NAMALWA (cell line): ENCODE measurements at regions not wholly inside any gene's neighbourhood (a gene's known extent, or its start where the extent isn't known, plus 50 kb on each side); places are given as distances from the start of the nearest gene placed in this dataset.
"Not testable (repeated sequence)": the region's sequence is repeated elsewhere in the genome, so short reads cannot be mapped to it uniquely, and the experiment has no call there.

Experiments used
- DNase-seq: peaks from one replicate; pipeline ENCODE4 v3.0.0-alpha.2; 2015; ENCODE audit warnings: low spot score

DNA sequence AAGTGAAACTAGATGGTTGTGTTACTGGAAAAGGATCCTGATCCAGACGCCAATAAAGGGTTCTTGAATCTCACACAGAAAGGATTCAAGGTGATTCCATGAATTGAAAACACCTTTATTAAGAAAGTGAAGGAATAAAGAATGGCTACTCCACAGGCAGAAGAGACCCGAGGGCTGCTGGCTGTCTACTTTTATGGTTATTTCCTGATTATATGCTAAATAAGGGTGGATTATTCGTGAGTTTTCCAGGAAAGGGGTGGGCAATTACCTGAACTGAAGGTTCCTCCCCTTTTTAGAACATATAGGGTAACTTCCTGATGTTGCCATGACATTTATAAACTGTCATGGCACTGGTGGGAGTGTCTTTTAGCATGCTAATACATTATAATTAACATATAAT is 50.9 kb upstream of the WARS2 start:
- no peak for DNase-seq

- no peak for DNase-seq
These were observed 63.9 kb upstream of the WARS2 start for GRCh38 chr1:119204197-119204960.

DNA sequence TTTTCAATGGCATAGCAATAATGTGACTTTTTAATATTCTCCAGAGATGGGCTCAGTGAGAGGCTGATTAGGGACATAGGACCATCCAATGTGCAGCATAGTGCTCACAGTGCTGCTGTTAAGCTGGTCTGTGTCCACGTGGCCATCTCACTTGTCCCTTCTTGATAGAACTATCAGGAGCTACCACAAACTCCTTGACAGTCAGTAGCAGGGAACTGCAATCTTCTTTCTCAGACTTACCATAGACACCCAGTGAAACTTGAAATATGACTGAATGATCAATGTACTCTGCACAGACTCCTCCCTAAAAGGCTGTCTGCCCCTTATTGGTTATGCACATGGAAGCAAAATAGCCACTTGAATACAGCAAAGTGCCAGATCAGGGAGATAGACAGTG is 64.5 kb upstream of the WARS2 start:
- DNase-seq = no peak

GRCh38 chr1:119209061-119209460 is 68.6 kb upstream of the WARS2 start:
- DNase-seq = no peak

- no peak for DNase-seq
These were observed 69.3 kb upstream of the WARS2 start for GRCh38 chr1:119209596-119210295.

DNA sequence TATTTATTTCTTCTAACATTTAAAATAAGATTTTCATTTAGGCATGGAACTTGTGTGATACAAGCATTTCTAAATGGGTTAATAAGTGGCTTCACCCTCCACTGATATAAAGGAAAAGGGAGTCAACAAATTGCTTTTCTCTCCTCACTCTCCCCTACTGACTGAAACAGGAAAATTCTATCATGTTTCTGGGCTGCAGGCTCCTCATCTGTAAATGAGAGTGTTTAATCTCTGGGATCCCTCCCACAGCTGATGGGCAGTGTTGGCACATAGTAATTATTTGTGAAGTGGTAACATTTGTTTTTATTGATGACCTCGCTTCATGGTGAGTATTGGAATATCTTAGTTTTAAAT is 69.8 kb upstream of the WARS2 start:
- DNase-seq = no peak

- not testable (repeated sequence) for DNase-seq
These were observed 72.8 kb upstream of the WARS2 start for GRCh38 chr1:119213213-119213612.

GRCh38 chr1:119214961-119215360 is 74.5 kb upstream of the WARS2 start:
- DNase-seq = not testable (repeated sequence)

- no peak for DNase-seq
These were observed 76.9 kb upstream of the WARS2 start for GRCh38 chr1:119217309-119217828.

GRCh38 chr1:119219711-119220110 is 79.3 kb upstream of the WARS2 start:
- no peak for DNase-seq

DNA sequence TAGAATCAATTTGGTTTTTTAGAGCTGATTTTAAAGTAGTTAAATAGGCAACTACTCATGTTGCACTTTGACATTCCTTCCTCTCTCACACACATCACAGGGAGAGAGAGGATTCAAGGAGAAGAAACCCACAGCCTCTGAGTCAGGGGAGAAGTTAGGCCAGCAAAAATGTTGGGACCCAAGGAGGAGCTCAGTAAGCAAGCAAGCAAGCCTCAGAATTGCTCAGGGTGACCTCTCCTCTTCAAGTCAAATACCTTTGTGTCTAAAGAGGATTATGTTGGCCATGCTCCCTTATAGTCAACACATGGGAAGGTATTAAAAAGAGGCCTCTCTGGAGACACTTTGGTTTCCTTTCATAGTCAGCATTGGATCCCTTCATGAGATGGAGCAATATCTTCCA is 80.5 kb upstream of the WARS2 start:
- DNase-seq = no peak

DNA sequence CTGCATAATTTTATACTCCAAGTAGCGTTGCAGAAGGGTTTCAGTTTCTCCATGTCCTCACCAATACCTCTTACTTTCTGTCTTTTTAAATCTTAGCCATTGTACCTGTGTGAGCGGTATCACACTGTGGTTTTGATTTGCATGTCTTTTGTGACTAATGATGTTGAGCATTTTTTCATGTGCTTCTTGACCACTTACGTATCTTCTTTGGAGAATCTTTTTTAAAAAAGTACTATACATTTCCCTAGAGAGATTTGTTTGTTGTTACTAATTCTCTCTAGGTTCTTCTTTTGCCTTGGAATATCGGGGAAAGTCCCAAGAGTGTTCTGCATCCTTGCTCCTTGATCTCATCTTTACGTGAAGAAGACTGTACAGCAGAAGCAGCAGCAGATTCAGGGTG is 81.8 kb upstream of the WARS2 start:
- no peak for DNase-seq

GRCh38 chr1:119225265-119225664 is 84.8 kb upstream of the WARS2 start:
- no peak for DNase-seq

- DNase-seq = no peak
These were observed 85.4 kb upstream of the WARS2 start for GRCh38 chr1:119225831-119226230.

DNA sequence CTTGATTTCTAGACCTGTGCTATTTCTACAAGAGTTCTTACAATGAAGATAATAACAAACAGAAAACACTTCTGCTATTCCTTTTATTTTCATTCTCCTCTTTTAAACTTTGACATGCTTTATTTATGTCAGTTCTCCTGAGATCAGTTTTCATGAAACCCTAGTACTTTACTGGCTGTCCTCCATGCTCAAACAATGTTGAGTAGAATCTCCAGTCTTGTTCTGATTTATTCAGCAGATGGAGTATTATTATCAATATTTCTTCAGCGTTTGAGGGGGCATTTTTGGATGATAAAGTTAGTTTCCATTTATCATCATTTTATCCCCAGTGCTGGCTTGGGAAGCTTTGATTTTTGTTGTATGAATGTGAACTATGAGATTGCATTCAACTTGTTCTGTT is 85.9 kb upstream of the WARS2 start:
- DNase-seq = no peak

DNA sequence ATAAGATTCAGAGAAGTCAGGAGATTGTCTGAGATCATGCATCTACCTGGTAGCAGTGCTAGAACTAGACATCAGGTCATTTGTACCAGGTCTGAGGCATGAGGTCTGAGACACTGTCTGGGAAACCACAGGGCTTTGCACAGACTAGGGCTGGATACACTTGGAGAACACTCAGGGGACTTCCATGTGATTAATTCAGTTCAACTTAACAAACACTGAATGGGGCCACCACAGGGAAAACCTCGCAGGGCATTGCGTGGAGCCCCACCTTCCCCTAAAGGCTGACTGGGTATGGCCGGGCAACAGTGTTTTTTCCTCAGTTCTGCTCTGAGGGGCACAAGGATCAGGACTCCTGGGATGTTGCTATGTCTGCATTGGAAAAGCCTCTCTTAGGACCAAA is 86.5 kb upstream of the WARS2 start:
- no peak for DNase-seq

GRCh38 chr1:119227456-119227855 is 87.0 kb upstream of the WARS2 start:
- no peak for DNase-seq

GRCh38 chr1:119228335-119229080 is 88.1 kb upstream of the WARS2 start:
- DNase-seq = no peak

DNA sequence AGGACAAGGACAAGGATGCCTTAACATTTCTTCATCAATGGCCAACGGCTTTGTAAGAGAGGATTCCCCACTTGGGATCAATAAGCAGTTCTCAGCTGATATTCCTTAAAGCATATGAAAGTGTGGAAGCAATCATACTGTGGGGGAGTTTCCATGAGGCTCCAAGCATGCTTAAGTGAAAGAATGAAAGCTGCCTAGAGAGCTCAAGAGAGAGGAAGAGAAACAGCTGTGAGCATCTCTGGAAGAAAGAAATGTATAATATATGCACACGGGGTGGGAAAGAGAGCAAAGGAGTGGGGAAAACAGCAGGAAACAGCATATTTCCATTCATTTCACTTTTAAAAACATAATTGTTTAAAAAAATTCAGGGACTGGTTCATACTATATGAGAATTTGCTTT is 94.7 kb upstream of the WARS2 start:
- DNase-seq = no peak

DNA sequence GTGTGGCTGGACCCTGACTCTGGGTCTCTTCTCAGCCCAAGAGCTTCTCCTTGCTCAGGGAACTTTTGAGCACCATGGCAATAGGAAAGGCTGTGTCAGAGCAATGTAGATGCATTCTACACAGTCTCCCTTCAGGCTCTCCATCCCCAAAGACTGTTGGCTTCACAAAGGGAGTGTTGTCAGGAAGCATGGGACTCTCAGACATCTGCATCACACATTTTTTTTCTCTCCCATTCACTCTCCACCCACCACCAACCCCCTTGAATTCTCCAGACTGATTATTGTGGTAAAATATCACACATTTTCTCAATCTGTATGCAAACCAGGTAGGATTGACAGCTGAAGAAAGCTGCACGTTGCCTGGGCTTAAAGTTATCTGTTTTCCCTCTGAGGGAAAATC is 105.4 kb upstream of the WARS2 start:
- DNase-seq = no peak

DNA sequence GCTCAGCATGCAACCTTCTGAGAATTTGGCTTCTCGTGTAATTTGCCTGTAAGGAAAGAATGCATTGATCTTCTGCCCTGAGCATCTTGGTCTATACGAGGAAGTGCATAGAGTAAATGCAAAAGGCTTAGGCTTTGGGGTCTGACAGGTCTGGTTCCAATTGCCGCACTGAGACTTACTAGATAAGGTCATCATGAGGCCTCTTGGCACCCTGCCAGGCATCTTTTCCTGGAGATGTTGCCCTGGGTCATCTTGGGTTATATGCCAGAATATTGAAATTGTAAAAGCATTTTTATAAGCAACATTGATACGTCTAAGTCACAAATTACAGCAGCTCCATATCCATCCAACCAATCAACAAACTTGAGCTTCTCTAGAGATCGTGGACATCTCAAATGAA is 108.8 kb upstream of the WARS2 start:
- no peak for DNase-seq

DNA sequence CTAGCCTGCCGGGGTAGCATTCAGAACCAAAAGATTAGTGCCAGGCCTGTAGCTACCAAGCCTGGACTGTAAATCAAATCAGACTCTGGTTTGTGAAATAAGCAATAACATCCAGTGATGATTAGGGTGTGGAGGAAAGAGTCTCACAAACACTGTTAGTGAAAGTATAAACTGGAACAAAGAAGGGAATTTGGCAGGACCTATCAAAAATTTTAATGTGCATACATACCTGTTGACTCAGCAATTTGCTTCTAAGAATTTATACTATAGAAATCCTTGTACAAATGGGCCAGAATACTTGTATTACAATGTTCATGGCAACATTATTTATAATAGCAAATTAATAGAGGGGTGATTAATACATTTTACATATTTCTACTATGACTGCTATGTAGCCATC is 109.8 kb upstream of the WARS2 start:
- no peak for DNase-seq

DNA sequence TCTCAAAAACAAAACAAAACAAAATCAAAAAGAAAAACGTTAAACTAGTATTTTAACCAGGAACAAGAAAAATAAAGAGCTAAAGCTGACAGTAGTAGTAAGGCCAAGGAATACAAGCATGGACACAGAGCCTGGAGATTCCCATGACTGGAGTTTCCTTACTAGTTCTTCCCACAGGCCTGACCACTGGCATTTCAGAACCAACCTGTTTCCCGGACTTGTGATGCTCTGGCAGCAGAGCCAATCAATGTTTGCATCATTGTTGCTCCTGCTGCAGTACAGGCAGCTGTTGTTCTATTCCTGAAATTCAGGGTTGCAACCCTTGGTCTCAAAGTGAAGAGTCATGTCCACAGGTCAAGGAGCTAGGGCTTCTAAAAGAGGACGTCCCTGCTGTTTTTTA is 111.3 kb upstream of the WARS2 start:
- DNase-seq = no peak
